HG03460 (cell line): ENCODE measurements at regions not wholly inside any gene's neighbourhood (a gene's known extent, or its start where the extent isn't known, plus 50 kb on each side); places are given as distances from the start of the nearest gene placed in this dataset.
A peak's percentile ranks its signal among the peaks of the same experiment; 100 is the strongest.

ENCODE experiments used
- ATAC-seq: cut with Tn5 transposase; IDR thresholded peaks from one replicate; pipeline ENCODE4 v1.9.1; 2021; ENCODE audit not compliant: unreplicated experiment

DNA sequence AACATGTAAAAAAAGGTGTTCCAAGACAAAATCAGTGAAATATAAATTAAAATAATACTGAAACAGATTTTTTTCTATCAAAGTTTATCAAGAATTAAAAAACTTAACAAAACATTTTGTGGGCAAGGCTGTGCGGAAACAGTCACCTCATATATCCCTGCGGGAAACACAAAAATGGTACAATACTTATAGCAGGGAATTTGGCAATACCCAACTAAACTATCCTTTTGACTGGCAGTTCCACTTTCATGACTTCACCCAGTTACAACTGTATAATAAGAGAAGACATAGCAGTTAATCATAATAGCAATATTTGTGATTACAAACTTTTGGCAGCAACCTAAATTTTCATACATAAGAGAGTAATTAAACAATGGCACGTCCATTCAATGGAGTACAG is 121.5 kb upstream of the EGLN3 start:
- ATAC-seq, result no peak

DNA sequence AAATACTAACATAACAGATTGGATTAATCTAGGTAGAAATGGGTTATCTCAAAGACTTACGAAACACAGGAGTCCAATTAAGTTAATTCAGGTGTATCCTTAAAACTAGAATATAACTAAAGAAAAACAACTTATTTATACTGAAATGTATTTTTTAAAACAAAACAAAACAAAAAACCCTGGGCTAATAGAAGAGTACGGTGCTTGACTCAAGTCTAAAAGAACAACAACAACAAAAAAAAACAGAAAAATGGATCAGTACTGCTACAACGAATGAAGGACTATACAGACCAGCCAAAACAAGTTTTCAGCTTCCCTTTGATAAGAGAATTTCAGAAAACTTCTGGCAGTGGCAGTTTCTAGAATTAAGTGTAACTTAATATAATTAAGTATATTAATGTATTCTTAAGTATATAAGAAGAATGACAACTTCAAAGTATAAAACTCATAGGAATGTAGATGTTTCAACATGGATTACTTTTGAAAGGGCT is 120.1 kb upstream of the EGLN3 start:
- ATAC-seq, result no peak

DNA sequence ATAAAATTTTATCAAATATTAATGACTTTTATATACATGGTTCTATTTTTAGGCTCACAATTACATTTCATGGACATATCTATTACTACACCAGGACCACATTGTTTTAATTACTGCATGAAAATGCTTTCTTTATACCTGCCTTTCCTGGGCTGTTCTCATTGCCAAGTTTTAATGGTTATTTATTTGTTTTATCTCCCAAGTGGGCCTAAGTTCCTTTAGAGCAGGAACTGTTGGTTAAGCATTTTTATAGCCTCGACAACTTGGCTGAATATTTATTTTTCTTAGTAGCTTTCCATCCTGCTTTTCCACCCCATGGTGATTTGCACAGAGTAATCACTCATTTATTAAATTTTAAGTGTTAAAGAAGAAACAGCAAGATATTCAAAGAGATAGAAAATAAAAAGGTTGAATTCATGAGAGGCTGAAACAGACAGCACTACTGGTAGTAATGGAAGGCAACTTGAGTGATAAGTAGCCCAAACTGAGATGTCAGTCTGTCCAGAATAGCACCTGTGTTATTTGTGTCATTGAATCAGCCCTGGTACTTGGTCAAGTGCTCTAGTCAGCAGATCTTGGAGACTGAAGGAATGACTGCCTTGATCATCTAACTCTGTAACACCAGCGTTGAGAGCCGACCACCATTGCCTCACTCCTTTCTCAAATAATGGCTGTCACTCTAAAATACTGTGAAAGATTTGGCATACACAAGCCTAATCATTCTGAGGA is 119.1 kb upstream of the EGLN3 start:
- no peak for ATAC-seq

DNA sequence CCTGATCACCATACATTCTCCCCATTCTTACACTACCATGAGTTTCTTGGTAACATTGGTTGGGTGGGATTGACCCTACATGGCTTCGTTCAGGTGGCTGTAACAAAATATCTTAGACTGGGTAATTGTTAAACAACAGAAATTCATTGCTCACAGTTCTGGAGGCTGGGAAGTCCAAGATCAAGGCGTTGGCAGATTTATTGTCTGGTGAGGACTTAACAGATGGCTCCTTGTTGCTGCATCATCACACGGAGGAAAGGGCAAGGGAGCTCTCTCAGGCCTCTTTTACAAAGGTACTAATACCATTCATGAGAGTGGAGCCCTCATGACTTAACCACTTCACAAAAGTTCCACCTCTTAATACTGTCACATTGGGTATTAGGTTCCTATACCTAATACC is 116.7 kb upstream of the EGLN3 start:
- ATAC-seq, result no peak

DNA sequence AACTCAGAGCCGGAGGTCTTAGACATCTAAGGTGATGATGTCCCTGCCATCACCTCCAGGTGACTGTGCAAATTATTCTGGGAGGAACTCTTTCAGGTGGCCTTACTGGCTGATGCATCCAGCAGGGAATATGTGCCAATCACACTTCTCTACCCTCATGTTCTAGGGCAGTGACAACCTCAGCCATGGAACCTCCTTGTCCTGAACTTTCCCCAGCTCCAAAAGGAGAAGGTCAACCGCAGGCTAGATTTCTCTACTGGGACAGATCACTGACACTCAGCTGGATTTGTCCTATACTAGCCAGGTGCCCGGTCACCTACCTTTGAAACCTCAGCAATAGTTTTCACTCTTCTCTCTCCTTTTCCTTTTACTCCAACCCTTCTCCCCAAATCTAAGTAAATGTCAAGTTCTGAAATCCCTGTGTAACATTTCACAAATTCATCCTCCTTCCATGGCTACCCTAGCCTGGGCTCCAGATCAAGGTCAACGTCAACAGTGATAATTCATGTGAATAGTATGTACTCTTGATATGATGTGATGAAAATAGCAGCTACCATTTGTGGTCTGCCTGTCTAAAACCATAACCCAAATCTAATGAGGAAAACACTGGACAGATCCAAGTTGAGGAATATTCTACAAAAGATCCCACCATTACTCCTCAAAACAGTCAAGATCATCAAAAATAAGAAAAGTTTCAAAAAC is 115.0 kb upstream of the EGLN3 start:
- ATAC-seq, result no peak

DNA sequence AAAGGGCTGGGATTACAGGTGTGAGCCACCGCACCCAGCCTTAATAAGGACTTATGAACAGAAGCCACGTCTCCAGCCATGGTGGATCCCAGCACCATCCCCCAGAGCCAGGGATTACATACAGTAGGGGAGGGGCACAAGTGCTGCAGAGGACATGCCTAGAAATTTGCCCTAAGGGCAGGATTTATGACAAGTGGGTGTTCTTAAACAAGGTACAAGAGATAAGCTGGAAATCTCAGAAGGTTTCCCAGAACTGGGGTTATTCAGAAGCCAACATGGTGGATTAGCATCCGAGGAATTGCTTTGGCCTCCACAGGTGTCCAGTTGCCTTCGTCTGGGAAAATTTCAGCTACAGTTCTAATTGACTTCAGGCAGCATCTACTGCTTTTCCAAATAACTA is 114.4 kb upstream of the EGLN3 start:
- no peak for ATAC-seq

DNA sequence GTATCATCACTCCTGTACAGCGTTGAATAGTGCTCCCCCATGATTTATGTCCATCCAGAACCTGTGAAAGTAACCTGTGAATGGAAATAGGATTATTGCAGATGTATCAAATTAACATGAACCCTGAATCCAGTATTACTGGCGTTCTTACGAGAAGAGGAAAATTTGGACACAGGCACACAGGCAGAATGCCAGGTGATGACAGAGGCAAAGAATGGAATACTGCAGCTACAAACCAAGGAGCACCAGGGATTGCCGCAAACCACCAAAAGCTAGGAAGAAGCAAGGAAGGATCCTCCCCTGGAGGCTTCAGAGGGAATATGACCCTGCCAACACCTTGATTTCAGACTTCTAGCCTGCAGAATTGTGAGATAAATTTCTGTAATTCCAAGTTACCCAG is 113.5 kb upstream of the EGLN3 start:
- no peak for ATAC-seq

DNA sequence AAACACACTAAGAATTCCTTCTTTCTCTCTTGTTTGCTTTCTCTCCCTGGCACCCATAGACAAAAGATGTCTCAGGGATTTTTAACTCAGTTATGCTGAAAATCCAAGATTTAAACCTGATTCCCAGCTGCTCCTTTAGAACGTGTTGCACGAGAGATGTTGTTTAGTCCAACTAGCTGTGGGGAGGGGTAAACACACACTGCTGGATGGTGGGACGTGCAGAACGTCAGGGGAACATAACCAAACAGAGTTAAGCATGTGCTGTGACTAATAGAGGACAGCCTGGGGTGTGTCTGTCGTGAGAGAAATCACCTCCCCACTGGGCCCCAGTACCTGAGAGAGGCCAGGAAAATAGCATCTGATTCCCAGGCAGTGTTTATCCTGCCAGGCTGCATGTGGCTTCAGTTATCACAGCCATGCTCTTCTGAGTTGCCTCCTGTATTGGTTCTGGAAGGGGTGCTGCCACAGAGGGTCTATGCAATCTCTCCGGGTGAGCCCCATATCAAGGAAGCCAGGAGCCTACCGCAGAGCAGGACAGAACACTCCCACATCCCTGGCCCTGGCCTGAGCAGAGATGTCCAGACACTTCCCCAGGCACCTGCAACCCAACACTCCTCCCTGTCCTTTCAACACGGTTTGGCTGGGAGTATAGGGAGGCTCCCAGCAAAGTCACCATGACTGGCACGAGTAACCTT is 112.7 kb upstream of the EGLN3 start:
- no peak for ATAC-seq

GRCh38 chr14:34063042-34063441 is 112.2 kb upstream of the EGLN3 start:
- no peak for ATAC-seq

DNA sequence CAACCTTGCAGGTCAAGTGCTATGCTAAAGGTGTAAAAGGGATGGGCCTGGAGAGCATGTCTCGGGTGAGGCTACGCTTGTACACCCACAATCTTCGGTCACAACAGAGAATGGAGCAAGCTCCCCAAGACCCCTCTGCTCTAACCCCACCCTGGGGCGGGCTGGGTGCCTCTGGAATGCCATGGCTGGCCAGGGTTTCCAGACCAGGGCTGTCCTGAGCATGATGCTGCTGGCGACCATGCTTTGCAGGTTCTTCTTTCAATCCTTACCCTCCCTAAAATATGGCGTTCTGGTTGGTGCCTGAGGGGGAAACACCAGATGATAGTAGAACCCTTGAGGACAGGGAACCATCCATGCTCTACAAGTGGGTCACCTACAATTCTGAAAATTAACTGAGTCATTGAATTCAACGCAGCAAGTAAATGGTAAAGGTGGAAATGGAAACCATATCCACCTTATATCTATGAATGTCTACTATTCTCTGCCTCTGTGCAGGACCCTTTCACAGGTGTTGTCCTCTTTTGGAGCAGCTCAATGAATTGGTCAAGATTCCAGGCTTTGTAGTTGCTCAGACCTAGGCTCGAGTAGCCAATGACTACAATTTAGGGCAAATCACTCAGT is 111.6 kb upstream of the EGLN3 start:
- no peak for ATAC-seq

- peak; percentile 19 for ATAC-seq
Measured at GRCh38 chr14:34060651-34060999, 109.8 kb upstream of the EGLN3 start.

GRCh38 chr14:34059925-34060650 is 109.2 kb upstream of the EGLN3 start:
- peak; percentile 79 for ATAC-seq

- ATAC-seq, result peak; percentile 4
Measured at GRCh38 chr14:34059037-34059924, 108.4 kb upstream of the EGLN3 start.

GRCh38 chr14:34058510-34058909 is 107.6 kb upstream of the EGLN3 start:
- no peak for ATAC-seq

- ATAC-seq, result no peak
Measured at GRCh38 chr14:34056046-34056445, 105.2 kb upstream of the EGLN3 start.

- no peak for ATAC-seq
Measured at GRCh38 chr14:34055157-34055950, 104.5 kb upstream of the EGLN3 start.

DNA sequence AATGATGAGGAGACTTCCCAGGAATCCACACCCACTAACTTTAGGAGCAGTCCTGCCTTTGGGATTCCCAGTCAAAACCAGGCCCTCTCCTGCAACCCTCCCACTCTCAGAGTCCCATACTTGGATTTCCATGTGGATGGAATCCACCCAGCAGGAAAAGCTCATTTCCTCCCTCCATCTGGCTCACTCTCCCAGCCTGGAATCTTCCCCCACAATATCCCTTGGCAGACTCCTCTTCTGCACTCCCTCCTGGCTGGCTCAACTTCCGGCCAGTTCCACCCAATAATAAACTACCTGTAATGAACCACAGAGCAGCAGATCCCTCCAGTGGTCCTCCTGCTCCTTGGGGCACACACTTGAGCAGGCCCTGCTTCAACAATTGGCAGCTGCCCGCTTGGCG is 102.8 kb upstream of the EGLN3 start:
- no peak for ATAC-seq

DNA sequence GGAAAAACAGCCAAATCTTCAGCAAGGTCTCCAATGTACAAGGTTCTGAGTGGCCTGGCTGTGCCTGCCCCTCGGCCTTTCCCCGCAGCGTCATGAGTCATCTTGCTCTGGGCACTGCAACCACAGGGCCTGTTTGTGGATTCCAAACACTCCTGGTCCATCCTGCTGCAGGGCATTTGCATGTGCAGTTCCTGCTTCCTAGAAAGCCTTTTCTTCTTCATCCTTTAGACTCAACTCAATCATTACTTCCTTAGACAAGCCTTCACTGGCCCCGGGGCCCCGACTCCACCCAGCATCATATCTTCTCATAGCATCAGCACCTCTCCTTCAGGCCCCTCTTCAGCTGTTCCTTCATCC is 101.8 kb upstream of the EGLN3 start:
- ATAC-seq, result no peak

GRCh38 chr14:34051966-34052657 is 101.2 kb upstream of the EGLN3 start:
- peak; percentile 56 for ATAC-seq
